ENCODE measurements at regions not wholly inside any gene's neighbourhood (a gene's known extent, or its start where the extent isn't known, plus 50 kb on each side); places are given as distances from the start of the nearest gene placed in this dataset.

- no peaks in the 10 kb centered on the region for H3K9me3 ChIP-seq (ENCODE audit: control insufficient read depth, low read length)
- no peaks in the 10 kb centered on the region for H3K4me1 ChIP-seq (ENCODE audit: control insufficient read depth, insufficient read depth, low read length)
- TF ChIP-seq CTCF (conservative IDR thresholded peaks at IDR 0.05): no peak
- no peak overlapping the region for H3K27ac Mint-ChIP-seq
- WGBS, 2 experiments (ENCODE audit: insufficient coverage in 1 of 2, insufficient read length in 1 of 2): 86 to 92% methylated on average over 1 of the region's 2 CpGs
- H3K9me3 Mint-ChIP-seq: peaks cover 5% of the 10 kb centered on the region
- no peaks in the 10 kb centered on the region for H3K36me3 ChIP-seq (ENCODE audit: control insufficient read depth, insufficient read depth, low read length)
- no peak overlapping the region for H3K9ac ChIP-seq (ENCODE audit: extremely low read depth, low read length, poor library complexity, severe bottlenecking)
- H3K4me3 ChIP-seq (ENCODE audit: low read length): no peak overlapping the region
- no peak overlapping the region for H3K27ac ChIP-seq (ENCODE audit: low read depth, low read length)
- no peaks in the 10 kb centered on the region for H3K27me3 ChIP-seq (ENCODE audit: control insufficient read depth, insufficient read depth, low read length, poor library complexity, severe bottlenecking)
- H3K4me3 Mint-ChIP-seq: no peak overlapping the region
- no peak for DNase-seq
- no peaks in the 10 kb centered on the region for H3K27me3 Mint-ChIP-seq (ENCODE audit: insufficient read depth)
- H3K4me1 Mint-ChIP-seq: peaks cover 7% of the 10 kb centered on the region
- no peaks in the 10 kb centered on the region for H3K36me3 Mint-ChIP-seq (ENCODE audit: low read depth)
Measured at GRCh38 chr15:87561641-87562040, 694.9 kb downstream of the NTRK3 start.

- H3K9me3 Mint-ChIP-seq: peaks cover 21% of the 10 kb centered on the region
- peaks cover 6% of the 10 kb centered on the region for H3K9me3 ChIP-seq (ENCODE audit: control insufficient read depth, low read length)
- H3K27me3 ChIP-seq (ENCODE audit: control insufficient read depth, insufficient read depth, low read length, poor library complexity, severe bottlenecking): no peaks in the 10 kb centered on the region
- no peak for TF ChIP-seq CTCF (conservative IDR thresholded peaks at IDR 0.05)
- H3K36me3 Mint-ChIP-seq (ENCODE audit: low read depth): no peaks in the 10 kb centered on the region
- DNase-seq: no peak
- H3K27ac Mint-ChIP-seq: no peak overlapping the region
- H3K4me3 Mint-ChIP-seq: no peak overlapping the region
- no peaks in the 10 kb centered on the region for H3K4me1 Mint-ChIP-seq
- H3K9ac ChIP-seq (ENCODE audit: extremely low read depth, low read length, poor library complexity, severe bottlenecking): no peak overlapping the region
- no peaks in the 10 kb centered on the region for H3K4me1 ChIP-seq (ENCODE audit: control insufficient read depth, insufficient read depth, low read length)
- no peak overlapping the region for H3K4me3 ChIP-seq (ENCODE audit: low read length)
- no peaks in the 10 kb centered on the region for H3K36me3 ChIP-seq (ENCODE audit: control insufficient read depth, insufficient read depth, low read length)
- H3K27me3 Mint-ChIP-seq (ENCODE audit: insufficient read depth): no peaks in the 10 kb centered on the region
- H3K27ac ChIP-seq (ENCODE audit: low read depth, low read length): no peak overlapping the region
- WGBS, 2 experiments (ENCODE audit: insufficient coverage in 1 of 2, insufficient read length in 1 of 2): 95% methylated on average over 1 of the region's 1 CpG; no CpG with 5 or more reads in 1 of the 2 experiments
Measured at GRCh38 chr15:87557881-87558280, 698.7 kb downstream of the NTRK3 start.

GRCh38 chr15:87556886-87557285, 699.7 kb downstream of the NTRK3 start:
- Histone ChIP-seq H3K4me3 (ENCODE audit: low read length) (no peak overlapping the region), H3K9ac (ENCODE audit: extremely low read depth, low read length, poor library complexity, severe bottlenecking) (no peak overlapping the region), H3K27me3 (ENCODE audit: control insufficient read depth, insufficient read depth, low read length, poor library complexity, severe bottlenecking) (no peaks in the 10 kb centered on the region), H3K4me1 (ENCODE audit: control insufficient read depth, insufficient read depth, low read length) (no peaks in the 10 kb centered on the region), H3K27ac (ENCODE audit: low read depth, low read length) (no peak overlapping the region), H3K9me3 (ENCODE audit: control insufficient read depth, low read length) (peaks cover 6% of the 10 kb centered on the region), H3K36me3 (ENCODE audit: control insufficient read depth, insufficient read depth, low read length) (no peaks in the 10 kb centered on the region)
- Mint-ChIP-seq H3K27me3 (ENCODE audit: insufficient read depth) (no peaks in the 10 kb centered on the region), H3K9me3 (peaks cover 20% of the 10 kb centered on the region), H3K36me3 (ENCODE audit: low read depth) (no peaks in the 10 kb centered on the region), H3K4me3 (no peak overlapping the region), H3K4me1 (no peaks in the 10 kb centered on the region), H3K27ac (no peak overlapping the region)
- no peak for TF ChIP-seq CTCF (conservative IDR thresholded peaks at IDR 0.05)
- DNase-seq: no peak

All from endodermal cell (in vitro differentiated cells).